ENCODE measurements at regions not wholly inside any gene's neighbourhood (a gene's known extent, or its start where the extent isn't known, plus 50 kb on each side); places are given as distances from the start of the nearest gene placed in this dataset.

GRCh38 chr2:173606619-173607248 lies 252.1 kb downstream of the CDCA7 start:
- H3K9me3 ChIP-seq (ENCODE audit: control insufficient read depth in 4 of 4, insufficient read depth in 3 of 4, low read length in 3 of 4), result peaks cover 0 to 1% (median 0%) of the 10 kb centered on the region in 4 donors
- no peak overlapping the region for H3K4me3 ChIP-seq
- no peaks in the 10 kb centered on the region for H3K4me1 ChIP-seq (ENCODE audit: control insufficient read depth in 5 of 5, insufficient read depth in 5 of 5, low read length in 5 of 5)
- no peaks in the 10 kb centered on the region for H3K36me3 ChIP-seq (ENCODE audit: control insufficient read depth in 4 of 4, insufficient read depth in 4 of 4, low read length in 4 of 4)
- H3K27me3 ChIP-seq (ENCODE audit: control insufficient read depth in 3 of 3, insufficient read depth in 3 of 3, low read length in 2 of 3), result no peaks in the 10 kb centered on the region
- no peak for DNase-seq
- no peak overlapping the region for H3K9ac ChIP-seq (ENCODE audit: insufficient read depth in 1 of 2, low read length in 2 of 2)
- no peak overlapping the region for H3K27ac ChIP-seq (ENCODE audit: low read depth in 1 of 2, low read length in 1 of 2)
- TF ChIP-seq, protein P1, sequence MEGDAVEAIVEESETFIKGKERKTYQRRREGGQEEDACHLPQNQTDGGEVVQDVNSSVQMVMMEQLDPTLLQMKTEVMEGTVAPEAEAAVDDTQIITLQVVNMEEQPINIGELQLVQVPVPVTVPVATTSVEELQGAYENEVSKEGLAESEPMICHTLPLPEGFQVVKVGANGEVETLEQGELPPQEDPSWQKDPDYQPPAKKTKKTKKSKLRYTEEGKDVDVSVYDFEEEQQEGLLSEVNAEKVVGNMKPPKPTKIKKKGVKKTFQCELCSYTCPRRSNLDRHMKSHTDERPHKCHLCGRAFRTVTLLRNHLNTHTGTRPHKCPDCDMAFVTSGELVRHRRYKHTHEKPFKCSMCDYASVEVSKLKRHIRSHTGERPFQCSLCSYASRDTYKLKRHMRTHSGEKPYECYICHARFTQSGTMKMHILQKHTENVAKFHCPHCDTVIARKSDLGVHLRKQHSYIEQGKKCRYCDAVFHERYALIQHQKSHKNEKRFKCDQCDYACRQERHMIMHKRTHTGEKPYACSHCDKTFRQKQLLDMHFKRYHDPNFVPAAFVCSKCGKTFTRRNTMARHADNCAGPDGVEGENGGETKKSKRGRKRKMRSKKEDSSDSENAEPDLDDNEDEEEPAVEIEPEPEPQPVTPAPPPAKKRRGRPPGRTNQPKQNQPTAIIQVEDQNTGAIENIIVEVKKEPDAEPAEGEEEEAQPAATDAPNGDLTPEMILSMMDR (IDR thresholded peaks at IDR 0.05; ENCODE audit: control extremely low read depth, extremely low read depth), result no peak
- WGBS, 2 donors, result 73 to 90% methylated on average over 5 of the region's 5 CpGs
- no peak for ATAC-seq (ENCODE audit: insufficient read depth, low FRiP score)

DNA sequence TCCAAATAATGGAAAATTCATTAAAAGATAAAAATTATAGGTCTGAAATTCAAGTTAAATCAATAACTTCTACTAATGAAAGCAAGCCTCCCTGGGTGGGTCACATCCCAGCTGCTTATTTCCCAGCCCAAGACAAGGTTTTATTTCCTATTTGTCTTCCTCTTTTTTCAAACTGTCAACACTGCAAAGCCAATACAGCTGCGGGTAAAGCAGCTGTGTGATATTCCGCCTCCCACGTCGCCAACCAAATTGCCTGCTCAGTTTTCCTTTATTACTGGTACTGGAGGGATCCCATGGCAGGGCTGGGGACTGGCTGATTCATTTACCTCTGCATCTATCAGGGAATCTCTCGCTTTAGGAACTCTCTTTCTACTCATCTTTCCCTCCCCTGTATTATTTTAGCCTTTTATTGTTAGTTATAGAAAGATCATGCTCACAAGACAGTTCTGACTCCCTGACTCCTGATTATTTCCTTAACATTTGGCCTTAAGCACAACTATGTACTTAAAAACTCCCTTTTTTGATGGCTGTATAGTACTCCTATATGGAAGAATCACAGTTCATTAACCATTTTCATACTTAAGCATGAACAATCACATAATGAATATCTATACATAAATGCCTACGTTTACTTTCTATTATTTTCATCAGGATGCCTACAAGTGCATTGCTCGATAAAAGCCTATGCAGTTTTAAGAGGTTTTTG lies 253.1 kb downstream of the CDCA7 start:
- Histone ChIP-seq H3K9me3 (ENCODE audit: control insufficient read depth in 4 of 4, insufficient read depth in 3 of 4, low read length in 3 of 4) (peaks cover 0 to 1% (median 0%) of the 10 kb centered on the region in 4 donors), H3K36me3 (ENCODE audit: control insufficient read depth in 4 of 4, insufficient read depth in 4 of 4, low read length in 4 of 4) (no peaks in the 10 kb centered on the region), H3K9ac (ENCODE audit: insufficient read depth in 1 of 2, low read length in 2 of 2) (no peak overlapping the region), H3K27ac (ENCODE audit: low read depth in 1 of 2, low read length in 1 of 2) (no peak overlapping the region), H3K27me3 (ENCODE audit: control insufficient read depth in 3 of 3, insufficient read depth in 3 of 3, low read length in 2 of 3) (no peaks in the 10 kb centered on the region), H3K4me3 (no peak overlapping the region), H3K4me1 (ENCODE audit: control insufficient read depth in 5 of 5, insufficient read depth in 5 of 5, low read length in 5 of 5) (no peaks in the 10 kb centered on the region)
- ATAC-seq (ENCODE audit: insufficient read depth, low FRiP score) (no peak), DNase-seq (no peak)
- 52 to 59% methylated on average over 7 of the region's 7 CpGs for WGBS, 2 donors
- TF ChIP-seq, protein P1 (IDR thresholded peaks at IDR 0.05; ENCODE audit: control extremely low read depth, extremely low read depth), result no peak

DNA sequence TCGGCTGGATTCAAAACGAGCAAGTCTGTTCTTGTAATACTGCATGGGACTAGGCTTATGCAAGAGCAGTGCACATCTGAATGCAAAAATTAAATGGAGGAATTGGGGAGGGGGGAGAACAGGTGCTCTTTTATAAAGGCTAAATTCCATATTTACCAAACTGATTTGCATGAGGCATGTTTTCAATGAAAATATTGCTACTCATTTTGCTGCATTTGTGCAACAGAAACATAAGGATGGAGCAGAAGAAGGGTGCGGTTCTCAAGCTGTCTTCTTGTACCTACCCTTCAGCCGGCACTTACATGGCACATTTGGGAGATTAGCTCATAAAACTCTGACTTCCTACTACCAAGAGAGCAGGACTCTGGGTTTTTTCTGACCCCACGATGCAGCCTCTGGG lies 256.4 kb downstream of the CDCA7 start:
- no peak for ATAC-seq (ENCODE audit: insufficient read depth, low FRiP score)
- no peak overlapping the region for H3K9ac ChIP-seq (ENCODE audit: insufficient read depth in 1 of 2, low read length in 2 of 2)
- 92 to 94% methylated on average over 5 of the region's 5 CpGs for WGBS, 2 donors
- H3K36me3 ChIP-seq (ENCODE audit: control insufficient read depth in 4 of 4, insufficient read depth in 4 of 4, low read length in 4 of 4), result no peaks in the 10 kb centered on the region
- peaks cover 0 to 3% (median 0%) of the 10 kb centered on the region in 3 donors for H3K27me3 ChIP-seq (ENCODE audit: control insufficient read depth in 3 of 3, insufficient read depth in 3 of 3, low read length in 2 of 3)
- no peaks in the 10 kb centered on the region for H3K4me1 ChIP-seq (ENCODE audit: control insufficient read depth in 5 of 5, insufficient read depth in 5 of 5, low read length in 5 of 5)
- no peak overlapping the region for H3K4me3 ChIP-seq
- H3K27ac ChIP-seq (ENCODE audit: low read depth in 1 of 2, low read length in 1 of 2), result no peak overlapping the region
- peaks cover 0 to 1% (median 0%) of the 10 kb centered on the region in 4 donors for H3K9me3 ChIP-seq (ENCODE audit: control insufficient read depth in 4 of 4, insufficient read depth in 3 of 4, low read length in 3 of 4)
- TF ChIP-seq, protein P1 (IDR thresholded peaks at IDR 0.05; ENCODE audit: control extremely low read depth, extremely low read depth), result no peak
- no peak for DNase-seq

Data from lung (tissue), 11 donors.